GM19238 (cell line): ENCODE measurements at regions not wholly inside any gene's neighbourhood (a gene's known extent, or its start where the extent isn't known, plus 50 kb on each side); places are given as distances from the start of the nearest gene placed in this dataset.
"Not testable (repeated sequence)": the region's sequence is repeated elsewhere in the genome, so short reads cannot be mapped to it uniquely, and the experiment has no call there.

Experiments used
- DNase-seq: peaks from one replicate; pipeline ENCODE4 v3.0.0; 2011; ENCODE audit warnings: low spot score; ENCODE audit not compliant: insufficient read length

DNA sequence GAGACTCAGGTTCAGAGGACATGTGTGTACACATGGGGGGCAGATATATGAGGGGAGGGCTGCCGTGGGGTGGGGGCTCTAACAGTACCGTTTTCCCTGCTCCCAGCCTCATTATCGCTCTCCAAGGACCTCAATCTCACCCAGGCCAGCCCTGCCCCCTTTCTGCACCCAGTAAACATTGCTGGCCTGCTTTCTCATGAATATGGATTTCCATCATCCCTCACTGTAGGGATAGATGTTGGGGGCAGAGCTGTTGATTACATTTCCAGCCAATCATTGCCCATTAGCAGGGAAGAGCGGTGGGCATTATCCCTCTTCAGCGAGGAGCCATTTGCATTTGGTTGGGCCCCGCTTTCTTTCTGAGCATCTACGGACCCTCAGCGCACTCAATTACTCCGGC is 273.8 kb downstream of the RPS6KC1 start:
- DNase-seq, result no peak

DNA sequence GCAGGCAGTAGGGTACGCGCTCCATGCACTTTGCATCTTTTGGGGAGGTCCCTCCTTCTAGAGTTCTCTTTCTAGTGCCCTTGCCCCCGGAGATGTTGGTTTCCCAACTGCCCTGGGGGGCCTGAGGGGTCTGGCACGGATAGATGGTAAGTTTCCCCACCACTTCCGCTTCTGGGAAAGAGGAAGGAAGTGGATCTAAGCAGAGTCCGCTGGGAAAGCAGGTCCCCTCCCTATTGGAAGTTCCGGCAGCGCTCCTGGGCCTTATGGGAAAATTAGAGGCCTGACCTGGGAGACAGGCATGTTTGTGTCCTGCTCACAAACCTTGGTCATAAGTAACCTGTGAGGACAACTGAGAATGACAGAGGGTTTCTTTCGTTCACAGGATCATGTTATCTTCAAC is 274.4 kb downstream of the RPS6KC1 start:
- DNase-seq, result no peak

DNA sequence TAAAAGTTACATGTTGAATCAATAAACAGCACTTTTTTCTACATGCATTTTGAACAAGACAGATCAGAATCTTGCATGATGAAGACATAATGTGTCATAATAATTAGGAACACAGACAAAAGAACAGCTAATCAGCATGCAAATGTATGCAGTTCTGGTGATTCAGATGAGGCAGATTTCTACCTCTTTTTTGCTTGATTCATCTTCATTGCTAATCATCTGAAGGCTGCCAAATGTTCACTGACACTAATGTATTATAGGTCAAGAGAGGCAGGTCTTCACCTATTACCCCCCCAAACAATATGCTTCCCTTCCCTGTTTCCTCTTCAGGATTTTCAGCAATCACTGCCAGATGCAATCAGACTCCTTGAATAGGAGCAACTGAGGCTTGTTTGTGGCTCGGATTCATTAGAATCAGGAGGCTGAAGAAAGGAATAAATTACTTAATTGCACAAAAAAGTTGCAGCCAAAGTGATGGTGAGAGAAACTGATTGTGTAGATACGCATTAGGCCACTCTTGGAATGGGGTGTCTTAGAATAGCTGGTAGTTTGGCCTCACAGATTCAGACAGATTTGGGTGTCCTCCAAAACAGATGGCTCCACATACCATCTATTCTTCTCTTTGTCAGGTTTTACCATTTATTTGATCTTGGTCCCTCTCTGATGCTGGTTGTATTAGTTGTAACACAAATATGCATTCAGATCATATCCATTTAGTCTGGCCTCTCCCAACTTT is 275.4 kb downstream of the RPS6KC1 start:
- DNase-seq, result no peak

DNA sequence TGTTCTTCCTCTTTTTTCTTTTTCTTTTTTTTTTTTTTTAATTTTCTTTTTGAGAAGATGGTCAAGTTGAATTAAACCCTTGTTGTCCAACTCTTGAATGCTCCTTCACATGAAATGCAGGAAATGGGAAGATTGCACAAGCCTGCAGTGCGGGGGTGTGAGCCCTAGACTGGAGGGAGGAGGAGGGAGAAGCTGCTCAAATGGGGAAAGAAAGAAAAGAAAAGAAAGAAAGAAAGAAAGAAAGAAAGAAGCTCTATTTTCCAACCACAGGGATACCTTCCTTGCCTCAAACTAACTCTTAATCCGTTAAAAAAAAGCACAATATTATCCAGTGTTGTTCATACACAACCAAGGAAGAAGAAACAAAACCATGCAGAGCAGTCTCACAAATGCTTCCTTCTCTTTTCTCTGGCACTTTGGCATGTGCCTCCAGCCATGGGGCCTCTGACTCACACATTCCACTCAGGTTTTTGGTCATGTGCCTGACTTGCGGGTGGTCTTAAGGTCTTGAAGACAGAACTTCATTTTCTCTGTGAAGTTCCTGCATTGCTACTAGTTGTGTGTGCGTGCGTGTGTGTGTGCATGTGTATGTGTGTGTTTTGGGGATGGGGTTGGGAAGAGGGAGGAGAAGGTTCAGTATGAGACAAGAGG is 276.1 kb downstream of the RPS6KC1 start:
- no peak for DNase-seq

DNA sequence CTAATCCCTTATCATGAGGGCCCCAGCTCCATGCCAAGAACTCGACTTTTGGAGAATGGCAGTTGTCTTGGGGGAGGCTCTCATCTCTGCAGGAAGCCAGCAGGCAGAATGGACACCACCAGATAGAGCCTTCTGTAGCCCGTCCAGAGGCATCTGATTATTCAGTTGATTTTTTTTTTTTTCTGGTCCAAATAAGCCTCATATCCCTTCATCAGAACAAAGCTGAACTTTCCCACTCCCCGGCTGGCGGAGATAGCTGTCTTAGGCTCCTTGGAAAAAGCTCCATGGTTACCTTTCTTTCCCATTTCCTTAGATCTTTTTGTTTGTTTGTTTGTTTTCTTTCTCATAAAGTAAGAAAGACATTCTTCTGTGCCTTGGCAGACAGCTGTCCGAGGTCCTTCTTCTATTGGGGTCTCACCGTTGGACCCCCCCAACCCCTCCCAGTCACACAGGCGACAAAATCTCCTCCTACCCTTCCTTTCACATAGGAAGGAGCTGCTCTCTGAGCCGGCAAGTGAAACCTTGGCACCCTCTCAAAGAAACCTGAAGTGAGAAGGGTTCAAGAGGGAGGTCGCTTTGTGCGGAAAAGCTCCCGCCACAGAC is 278.5 kb downstream of the RPS6KC1 start:
- DNase-seq, result no peak

DNA sequence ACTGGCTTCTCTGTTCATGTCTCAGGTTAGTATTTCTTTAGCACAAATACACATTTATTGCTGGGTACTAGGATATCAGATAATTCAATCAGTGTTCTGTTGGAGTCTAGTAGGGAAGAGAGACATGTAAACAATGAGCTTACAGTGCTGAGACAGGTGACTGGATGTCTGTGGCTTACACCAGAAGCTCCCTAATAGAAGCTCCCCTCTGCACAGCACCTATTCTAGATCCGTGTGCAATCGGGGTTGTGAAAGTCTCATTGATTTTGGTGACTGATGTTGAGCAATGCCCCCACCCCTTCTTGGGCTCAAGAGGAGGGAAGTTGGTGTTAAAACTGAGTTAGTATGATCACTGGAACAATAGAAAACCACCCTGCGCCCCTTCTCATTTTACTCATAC is 279.2 kb downstream of the RPS6KC1 start:
- DNase-seq, result no peak

DNA sequence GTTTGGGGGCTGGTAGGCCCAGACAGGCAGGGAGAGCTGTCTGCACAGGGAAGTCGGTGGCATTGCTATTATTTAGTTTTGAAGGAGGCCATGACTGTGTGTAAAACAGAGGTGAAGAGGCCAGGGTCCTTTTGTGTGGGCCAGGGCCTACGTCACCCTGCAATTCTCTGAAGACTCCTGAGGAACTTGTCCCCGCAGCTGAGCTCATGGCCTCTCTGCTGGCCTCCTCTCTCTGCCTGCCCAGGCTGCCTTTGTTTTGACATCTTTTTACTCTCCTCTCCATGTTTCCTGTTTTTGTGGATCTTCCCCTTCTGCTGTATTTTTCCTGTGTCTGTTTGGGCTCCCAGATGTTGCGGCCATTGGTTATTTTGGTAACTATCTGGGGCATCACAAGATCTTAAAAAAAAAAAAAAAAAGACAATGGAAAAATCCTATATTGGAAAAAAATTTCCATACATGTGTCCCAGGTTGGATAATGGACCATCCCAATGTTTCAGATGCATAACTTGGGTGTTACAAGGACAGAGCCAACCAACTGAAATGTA is 280.7 kb downstream of the RPS6KC1 start:
- DNase-seq, result no peak

DNA sequence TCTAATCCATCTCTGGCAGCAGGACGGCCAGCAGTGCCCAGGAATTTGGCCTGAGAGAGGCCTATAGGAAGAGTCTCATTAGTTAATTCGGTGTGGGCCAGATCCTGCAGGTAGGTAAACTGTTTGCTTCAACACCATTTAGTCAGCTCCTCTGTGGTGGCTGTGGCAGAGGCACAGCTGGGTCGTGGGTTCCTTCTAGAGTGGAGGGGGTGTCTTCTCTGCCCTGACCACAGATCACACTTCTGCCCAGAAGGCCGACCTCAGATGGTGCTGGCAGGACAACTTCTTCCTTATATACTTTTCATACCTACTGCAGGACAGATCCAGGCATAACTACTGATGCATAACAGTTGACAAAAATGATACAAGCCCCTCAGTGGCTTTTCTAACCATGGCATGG is 281.4 kb downstream of the RPS6KC1 start:
- no peak for DNase-seq

DNA sequence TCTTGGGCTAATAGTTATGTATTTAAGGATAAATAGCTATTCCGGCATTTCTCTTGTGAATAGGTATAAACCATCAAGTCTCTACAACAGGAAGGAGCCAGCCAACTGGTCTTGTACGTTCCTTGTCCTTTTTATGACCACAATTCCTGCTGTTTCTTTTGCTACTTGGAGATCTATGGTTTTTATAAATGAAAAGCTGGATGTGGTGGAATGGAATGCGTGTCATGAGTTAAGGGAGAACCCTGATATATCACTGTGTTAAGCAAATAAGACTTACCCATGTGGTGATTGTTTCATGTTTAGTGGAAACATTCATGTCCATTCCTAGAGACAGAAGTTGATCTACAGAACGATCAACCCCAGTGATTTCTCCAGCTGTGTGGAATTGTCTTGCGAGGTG is 282.1 kb downstream of the RPS6KC1 start:
- no peak for DNase-seq

DNA sequence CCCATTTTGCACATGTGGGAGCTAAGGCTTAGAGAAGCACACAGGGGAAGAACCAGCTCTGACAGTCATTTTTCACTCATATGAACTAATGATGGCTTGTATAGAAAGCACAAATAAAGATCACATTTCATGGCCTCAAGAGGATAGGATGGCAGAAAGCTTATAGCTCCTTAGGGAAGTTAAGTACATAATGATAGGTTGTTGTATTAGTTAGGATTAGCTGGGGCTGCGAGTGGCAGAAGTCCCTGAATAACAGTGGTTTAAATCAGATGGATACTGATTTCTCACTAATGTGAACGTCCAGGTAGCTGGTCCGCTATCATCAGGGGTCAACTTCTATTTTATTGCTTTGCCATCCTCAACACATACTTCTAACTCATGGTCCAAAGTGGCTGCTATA is 284.0 kb downstream of the RPS6KC1 start:
- no peak for DNase-seq

DNA sequence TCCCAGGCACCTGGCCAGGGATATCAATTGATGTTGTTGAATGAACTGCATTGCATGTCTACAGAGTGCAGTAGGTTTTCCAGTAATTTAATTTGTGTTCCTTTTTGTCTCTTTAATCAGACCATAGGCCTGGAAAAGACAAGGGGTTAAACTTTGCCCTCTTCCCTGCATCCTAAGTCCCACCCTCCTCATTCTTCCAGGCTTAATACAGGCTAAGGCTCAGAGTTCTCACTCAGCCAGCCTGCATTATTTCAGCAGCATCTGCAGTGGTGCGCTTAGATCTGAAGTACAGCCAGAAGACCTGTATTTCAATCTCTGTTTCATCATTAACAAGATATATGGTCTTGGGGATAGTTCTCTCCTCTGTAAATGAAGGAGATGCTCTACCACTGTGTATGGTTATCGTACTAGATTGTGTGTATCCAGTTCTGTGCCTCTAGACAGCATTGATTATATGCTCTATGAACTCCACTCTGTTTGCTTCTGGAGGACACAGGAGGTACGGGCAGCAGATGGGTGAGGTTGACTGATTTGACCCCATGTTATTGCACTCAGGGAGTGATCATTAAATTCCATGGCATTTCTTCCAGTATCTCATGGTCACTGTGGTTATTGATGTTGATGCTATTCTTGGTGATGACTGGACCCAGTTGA is 286.1 kb downstream of the RPS6KC1 start:
- DNase-seq, result no peak

DNA sequence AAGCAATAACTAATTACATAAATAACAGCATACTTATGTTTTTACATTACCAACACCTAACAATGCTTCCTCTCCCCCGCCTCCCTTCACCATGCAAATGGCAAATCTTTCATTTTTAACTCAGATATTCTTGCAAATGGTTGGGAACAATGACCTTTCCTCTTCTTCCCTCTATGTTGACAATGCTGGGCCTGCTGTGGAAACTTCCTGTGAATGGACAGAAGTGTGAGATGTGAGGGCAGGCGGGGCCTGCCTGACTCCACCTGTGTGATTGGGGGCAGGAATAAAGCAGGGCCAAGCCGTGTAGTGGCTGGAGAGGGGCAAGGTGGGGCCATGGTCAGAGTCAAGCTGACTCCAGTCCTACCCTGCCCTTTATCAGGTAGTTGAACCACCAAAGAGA is 289.6 kb downstream of the RPS6KC1 start:
- DNase-seq, result no peak

DNA sequence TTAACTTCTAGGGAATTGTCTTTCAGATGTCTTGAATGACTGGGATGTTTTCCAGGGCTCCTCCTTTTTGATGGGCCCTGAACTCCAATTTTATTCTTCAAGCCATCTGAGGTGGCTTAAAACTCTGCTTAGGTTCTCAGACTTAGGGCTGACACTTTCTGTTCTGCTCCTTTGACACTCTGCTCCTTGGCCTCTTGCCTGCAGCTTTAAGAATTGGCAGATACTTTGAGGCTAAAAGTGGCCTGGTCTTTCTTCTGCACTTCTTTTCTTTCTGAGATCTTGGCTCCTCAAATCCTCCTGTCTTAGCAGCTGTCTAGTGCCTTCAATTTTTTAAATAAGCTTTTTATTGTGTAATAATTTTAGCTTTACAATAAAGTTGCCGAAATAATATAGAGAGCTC is 294.6 kb downstream of the RPS6KC1 start:
- DNase-seq, result no peak

DNA sequence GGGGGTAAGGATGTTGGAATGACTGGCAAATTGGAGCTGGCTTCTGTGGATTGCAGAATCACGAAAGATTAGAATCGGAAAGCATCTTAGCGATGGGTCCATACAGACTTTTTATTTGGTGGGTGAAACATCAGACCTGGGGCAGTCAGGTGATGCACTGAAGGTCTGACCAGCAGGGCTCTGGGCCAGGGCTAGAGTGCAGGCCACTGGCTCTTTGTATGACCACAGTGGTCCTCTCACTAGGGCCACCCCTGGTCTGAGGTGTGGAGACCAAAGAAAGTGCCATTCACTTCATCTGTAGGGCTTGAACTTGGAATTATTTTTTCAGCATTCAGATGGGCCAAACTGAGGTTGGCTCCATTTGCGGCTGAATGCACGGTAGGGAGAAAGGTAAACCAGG is 306.4 kb downstream of the RPS6KC1 start:
- DNase-seq, result no peak

DNA sequence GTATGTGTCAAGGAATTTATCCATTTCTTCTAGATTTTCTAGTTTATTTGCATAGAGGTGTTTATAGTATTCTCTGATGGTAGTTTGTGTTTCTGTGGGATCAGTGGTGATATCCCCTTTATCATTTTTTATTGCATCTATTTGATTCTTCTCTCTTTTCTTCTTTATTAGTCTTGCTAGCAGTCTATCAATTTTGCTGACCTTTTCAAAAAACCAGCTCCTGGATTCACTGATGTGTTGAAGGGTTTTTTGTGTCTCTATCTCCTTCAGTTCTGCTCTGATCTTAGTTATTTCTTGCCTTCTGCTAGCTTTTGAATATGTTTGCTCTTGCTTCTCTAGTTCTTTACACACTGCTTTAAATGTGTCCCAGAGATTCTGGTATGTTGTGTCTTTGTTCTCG is 307.3 kb downstream of the RPS6KC1 start:
- DNase-seq, result not testable (repeated sequence)

DNA sequence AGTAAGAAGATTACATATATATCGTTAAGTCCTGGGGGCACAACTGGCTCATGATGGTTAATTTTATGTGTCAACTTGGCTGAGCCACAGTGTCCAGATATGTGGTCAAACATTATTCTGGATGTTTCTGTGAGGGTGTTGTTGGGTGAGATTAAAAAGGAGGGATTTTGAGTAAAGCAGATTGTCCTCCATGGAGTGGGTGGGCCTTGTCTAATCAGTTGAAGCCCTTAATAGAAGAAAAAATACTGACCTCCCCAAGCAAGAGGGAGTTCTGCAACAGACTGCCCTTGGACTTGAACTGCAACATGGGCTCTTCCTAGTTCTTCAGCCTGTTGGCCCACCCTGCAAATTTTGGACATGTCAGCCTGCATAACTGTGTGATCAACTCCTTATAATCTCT is 311.6 kb downstream of the RPS6KC1 start:
- no peak for DNase-seq

DNA sequence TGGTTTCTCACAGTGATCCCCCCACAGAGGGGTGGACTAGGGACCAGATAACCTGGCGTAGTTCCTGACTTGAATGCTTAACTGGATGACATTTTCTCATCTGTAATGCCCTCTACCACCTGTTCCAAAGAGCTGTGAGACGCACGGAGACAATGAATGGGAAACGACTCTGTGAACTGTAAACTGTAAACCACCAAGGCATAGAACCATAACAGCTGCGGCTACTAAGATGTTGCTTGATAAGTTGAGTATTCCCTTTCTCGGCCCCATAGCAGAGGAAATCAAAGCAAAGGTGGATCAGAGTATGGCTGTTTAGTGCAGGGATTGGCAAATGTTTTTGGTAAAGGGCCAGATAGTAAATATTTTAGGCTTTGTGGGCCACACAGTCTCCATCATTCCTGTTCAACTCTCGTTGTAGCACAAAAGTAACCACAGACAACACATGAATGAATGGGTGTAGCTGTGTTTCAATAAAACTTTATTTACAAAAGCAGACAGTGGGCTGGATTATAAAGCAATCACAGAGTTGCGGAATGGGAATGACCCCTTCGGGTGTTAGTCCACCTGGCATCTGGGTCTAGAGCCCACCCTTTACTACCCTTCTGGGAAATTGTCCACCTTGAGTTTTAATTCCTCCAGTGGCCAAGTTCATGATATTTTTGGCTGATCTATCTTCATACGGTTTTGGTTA is 315.2 kb downstream of the RPS6KC1 start:
- no peak for DNase-seq

DNA sequence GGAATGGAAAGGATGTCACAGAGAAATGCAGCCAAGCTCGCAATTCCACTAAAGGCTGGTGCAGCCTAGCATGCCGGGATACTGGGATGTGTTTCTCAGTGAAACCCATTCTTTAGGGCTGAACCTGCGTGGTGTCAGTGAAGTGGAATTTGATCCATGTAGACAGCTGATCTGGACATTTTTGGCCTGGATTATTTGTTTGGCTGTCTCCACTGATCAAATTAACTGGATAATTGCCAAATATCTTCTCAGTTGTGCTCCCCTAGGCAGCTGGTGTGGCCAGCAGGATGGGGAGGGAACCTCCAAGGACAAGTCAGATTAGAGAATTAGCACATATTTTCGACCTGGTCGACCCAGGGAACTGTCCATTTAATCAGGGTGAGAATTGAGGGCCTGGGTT is 318.4 kb downstream of the RPS6KC1 start:
- DNase-seq, result no peak

DNA sequence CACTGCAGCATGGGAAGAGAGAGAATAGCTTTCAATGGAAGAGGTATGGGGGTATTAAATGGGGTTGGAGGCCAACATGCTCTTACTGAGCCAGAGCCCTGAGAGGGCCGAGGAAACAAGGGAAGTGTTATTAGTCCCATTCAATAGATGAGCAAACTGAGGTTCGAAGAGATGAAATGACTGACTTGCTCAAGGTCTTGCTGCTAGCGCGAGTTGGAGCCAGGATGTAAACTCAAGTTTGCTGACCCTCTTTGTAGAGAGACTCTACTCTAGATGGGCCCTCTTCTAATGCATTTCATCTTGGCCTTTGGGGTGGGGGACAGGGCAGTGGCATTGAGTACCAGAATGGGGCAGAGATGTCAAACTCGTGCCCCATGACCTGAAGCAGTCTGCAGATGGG is 319.5 kb downstream of the RPS6KC1 start:
- no peak for DNase-seq

DNA sequence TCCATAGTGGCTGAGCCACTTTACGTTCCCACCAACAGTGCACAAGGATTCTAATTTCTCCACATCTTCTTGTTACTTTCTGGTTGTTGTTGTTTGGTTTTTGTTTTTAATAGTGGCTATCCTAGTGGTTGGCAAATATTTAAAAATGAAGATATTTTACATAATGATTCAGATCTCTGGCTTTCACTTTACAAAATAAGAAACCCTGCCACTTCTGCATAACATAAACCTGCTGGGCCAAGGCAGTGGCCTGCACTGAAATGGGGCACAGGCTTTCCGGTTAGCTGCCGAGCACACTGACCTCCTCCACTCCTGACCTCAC is 320.4 kb downstream of the RPS6KC1 start:
- no peak for DNase-seq

DNA sequence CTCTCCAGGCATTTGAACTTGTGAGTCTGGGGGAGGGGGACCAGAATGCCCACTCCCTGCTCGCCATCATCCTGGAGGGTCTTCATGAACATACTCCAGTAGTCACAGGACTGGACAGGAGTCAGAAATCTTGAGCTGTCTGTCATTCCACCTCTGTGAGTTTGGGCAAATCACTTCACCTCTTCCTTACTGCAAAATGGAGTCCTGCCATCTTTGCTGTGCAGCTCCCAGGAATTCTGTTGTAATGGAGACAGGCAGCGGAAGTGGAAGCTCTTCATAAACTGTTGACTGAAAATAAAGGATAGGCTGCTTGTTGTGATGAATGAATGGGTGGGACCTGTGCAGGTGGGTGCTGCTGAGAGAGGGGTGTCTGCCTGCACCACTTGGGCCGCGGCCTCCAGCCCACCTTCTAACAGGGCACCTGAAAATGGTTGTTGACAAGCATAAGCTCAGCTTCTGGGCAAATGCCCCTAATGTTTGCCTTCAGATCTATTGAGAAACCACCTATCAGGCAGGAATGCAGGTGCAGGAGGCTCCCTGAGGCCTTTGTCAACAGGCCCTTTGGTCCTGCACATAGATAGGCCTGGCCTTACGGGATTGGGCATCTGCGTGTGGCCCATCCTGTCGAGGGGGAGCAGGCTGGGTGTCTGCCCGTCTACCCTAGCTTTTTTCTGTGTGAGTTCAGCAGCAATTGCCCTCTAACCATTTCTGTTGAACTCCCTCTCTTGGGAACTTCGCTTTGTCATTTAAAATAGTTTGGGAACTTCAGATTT is 321.0 kb downstream of the RPS6KC1 start:
- no peak for DNase-seq
